GM12874 (cell line): ENCODE measurements at regions not wholly inside any gene's neighbourhood (a gene's known extent, or its start where the extent isn't known, plus 50 kb on each side); places are given as distances from the start of the nearest gene placed in this dataset.

Experiments
- TF ChIP-seq, protein P1 (sequence below): IDR thresholded peaks from 2 replicates; pipeline ENCODE4 v1.5.1; 2011; ENCODE audit warnings: low read depth, mild to moderate bottlenecking, control low read depth, low read length, moderate library complexity; ENCODE audit not compliant: insufficient read depth

DNA sequence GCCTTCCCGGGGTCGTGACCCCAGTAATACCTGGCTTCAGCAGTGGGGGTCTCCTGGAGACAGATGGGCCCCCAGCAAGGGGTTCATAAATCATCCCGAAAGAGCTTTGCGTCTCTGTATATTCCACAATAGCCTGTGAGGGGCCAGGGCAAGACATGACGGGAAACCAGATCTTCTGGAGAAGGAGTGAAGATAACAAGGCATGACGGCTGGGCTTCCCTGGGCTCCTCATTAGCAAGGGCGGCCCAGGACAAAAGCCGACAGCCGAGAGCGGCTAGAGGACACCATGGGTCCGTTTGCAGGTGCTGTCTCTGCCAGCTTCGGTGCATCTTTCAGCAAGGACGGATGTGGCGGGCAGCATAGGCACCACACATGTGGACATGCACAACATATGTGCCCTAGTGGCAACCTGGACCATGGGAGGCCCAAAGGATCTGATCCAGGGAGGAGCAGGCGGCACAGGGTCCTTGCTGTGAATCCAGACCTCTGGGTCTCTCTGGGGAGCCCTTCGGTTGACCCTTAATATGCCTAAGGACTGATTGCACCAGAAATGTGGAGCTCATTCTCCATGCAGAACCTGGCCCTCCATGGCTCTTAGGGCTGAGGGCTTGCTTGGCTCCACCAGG, 136.9 kb upstream of the FOXF1 start:
- TF ChIP-seq, protein P1, sequence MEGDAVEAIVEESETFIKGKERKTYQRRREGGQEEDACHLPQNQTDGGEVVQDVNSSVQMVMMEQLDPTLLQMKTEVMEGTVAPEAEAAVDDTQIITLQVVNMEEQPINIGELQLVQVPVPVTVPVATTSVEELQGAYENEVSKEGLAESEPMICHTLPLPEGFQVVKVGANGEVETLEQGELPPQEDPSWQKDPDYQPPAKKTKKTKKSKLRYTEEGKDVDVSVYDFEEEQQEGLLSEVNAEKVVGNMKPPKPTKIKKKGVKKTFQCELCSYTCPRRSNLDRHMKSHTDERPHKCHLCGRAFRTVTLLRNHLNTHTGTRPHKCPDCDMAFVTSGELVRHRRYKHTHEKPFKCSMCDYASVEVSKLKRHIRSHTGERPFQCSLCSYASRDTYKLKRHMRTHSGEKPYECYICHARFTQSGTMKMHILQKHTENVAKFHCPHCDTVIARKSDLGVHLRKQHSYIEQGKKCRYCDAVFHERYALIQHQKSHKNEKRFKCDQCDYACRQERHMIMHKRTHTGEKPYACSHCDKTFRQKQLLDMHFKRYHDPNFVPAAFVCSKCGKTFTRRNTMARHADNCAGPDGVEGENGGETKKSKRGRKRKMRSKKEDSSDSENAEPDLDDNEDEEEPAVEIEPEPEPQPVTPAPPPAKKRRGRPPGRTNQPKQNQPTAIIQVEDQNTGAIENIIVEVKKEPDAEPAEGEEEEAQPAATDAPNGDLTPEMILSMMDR: no peak

DNA sequence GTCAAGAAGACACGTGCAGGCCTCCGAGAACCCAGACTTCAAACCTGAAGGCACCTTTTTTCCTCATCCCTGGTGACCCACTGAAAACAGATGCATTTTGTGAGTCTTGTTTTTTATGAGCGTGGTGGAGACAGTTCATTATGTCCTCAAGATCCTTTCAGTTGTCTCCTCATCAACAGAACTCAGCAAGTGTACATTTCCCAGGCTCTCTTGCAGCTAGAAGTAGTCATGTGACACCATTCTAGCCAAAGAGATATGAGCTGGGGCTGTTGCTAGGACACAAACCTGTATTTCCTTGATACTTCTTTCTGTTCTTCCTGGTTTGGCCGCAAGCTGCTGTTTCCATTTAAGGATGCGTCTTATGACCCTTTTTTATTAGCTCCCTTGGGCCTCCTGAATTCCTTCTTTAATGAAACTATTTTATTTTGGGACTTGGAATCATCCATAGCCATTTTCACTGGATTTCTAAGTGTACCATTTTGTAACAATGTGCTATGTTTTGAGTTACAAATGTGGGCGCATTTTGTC, 135.7 kb upstream of the FOXF1 start:
- TF ChIP-seq, protein P1: no peak

DNA sequence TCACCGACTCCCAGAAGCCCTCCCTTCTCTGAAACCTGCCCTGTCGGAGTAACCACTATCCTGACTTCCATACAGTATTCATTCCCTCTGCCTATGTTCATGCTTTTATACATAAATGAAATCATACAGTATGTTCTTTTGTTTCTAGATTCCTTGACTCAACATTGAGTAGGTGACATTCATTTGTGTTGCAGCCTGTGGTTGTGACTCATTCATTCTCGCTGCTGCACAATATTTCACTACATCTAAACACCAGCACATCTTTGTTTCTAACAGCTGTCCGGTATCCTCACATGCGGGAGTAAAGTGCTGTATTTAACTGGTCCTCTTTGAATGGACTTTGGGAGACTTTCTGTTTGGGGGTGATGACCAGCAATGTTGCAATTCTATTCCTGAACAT, 135.0 kb upstream of the FOXF1 start:
- TF ChIP-seq, protein P1: no peak

DNA sequence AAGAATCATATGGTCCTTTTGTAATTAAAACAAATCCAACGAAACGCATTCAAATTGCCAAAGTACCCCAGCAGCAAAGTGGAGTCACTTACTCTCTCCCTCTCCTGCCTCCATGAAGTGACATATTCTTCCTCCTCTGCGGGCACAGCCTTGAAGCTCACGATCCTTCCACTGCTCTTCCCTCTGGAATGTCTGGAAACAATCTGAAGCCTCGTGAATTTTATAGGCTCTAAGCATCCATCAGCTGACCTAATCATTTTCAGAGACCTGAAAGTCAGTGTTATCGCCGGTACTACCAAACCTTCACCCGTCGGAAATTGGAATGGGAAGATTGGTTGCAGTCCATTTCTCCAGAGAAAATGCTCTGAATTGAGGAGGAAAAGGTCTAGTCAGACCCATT, 134.5 kb upstream of the FOXF1 start:
- TF ChIP-seq, protein P1: no peak

DNA sequence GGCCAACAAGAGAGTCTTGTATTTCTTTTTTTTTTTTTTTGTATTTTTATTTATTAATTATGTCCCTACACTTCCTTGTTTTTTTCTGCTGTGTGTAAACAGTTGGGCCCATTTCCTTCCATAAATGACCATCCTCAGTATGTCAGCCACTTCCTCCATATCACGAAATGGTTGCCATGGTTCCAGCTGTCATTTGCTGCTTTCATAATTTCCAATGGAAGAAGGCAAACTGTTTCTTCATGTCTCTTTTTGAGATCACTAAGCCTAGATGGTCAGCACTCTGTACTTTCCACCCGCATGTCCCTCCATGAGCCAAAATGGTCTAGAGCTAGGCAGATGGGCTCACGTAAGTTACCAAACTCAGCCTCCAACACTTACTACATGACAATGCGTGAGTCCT, 133.5 kb upstream of the FOXF1 start:
- TF ChIP-seq, protein P1: no peak

DNA sequence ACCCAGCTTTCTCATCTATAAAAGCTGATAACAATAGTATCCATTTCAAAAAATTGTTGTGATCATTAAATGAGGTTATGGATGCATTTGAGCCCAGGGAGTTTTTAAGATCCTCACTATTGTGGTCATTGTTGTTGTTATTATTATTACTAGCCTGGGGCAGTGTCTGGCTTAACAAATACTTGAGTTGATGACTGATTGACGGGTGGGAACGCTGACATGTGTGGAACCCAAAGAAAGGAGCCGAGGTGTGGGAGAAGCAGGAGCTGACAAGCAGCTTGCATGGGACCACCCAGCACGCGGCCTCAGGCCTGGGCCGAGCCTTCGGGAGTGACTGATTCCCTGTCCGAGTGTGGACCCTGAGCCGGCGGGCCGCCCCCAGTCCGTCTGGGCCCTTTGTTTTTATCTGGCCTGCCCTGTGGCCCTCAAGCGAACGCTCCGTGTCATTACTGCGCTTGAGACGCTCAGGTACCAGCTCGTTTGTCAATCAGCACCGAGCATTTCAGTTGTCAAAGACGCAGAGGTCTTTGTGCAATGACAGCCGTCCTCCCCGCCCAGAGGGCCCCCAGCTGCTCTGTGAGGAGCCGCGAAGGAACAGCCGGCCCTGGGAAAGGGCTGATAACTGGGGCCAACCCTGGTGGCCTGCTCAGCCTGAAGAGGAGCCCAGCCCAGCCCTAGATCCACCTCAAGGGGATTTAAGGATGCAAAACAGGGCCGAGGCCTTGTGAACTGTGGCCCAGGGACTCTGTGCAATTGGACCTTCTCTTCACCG, 132.9 kb upstream of the FOXF1 start:
- TF ChIP-seq, protein P1: no peak

DNA sequence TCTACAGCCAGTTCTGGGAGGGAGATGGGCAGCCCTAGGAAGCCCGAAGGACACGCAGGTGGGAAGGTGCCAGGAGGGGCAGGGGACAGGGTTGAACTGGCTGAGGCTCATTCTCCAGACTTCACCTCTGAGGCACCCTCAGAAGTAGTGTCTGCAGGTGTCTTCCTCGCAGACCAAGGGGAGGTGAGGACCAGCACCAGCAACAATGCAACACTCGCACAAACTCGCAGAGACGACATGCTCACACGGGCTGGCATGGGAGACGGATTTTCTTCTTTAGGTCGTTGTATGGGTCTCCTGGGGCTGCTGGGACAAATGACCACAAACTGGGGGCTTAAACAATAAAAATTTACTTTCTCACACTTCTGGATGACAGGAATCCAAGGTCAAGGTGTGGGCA, 132.2 kb upstream of the FOXF1 start:
- TF ChIP-seq, protein P1: no peak
